H1 (cell line): ENCODE measurements at regions not wholly inside any gene's neighbourhood (a gene's known extent, or its start where the extent isn't known, plus 50 kb on each side); places are given as distances from the start of the nearest gene placed in this dataset.

Source experiments
- BCL11A ChIP-seq, 2 experiments: IDR thresholded peaks; one replicate each; pipeline ENCODE4 v1.6.1; 2011; ENCODE audit warnings: low read depth in 2 of 2, low read length in 2 of 2, mild to moderate bottlenecking in 2 of 2
- EP300 ChIP-seq, 2 experiments: IDR thresholded peaks; 1 replicate in 1 of 2; 2 replicates in 1 of 2; pipeline ENCODE4 v1.6.1; 2011 to 2012; ENCODE audit warnings: low read depth in 2 of 2, low read length in 2 of 2, mild to moderate bottlenecking in 2 of 2, borderline replicate concordance in 1 of 2, inconsistent platforms in 1 of 2, moderate library complexity in 1 of 2
- EZH2 ChIP-seq: fragments of 200-600 bp; sonication (generic); IDR thresholded peaks from 2 replicates; pipeline ENCODE4 v1.7.1; 2012; ENCODE audit warnings: low read depth, mild to moderate bottlenecking, moderate library complexity, low read length, inconsistent platforms; ENCODE audit not compliant: severe bottlenecking
- FOSL1 ChIP-seq: IDR thresholded peaks from 2 replicates; pipeline ENCODE4 v1.6.1; 2011; ENCODE audit warnings: mild to moderate bottlenecking, low read depth, low read length, moderate library complexity; ENCODE audit not compliant: insufficient read depth
- KDM4A ChIP-seq: IDR thresholded peaks from one replicate; pipeline ENCODE4 v1.7.1; 2012; ENCODE audit warnings: low read depth, mild to moderate bottlenecking, moderate library complexity, low read length, inconsistent platforms; ENCODE audit not compliant: severe bottlenecking
- PHF8 ChIP-seq: fragments of 200-600 bp; sonication (generic); conservative IDR thresholded peaks from 2 replicates; pipeline ENCODE4 v1.7.1; 2012; ENCODE audit warnings: low read depth, mild to moderate bottlenecking, inconsistent platforms, low read length, moderate library complexity
- RAD21 ChIP-seq, 2 experiments: IDR thresholded peaks in 1 of 2; conservative IDR thresholded peaks in 1 of 2; 2 replicates each; pipeline ENCODE4 v1.6.1; 2011; ENCODE audit warnings: low read depth in 2 of 2, low read length in 2 of 2, improper control_type of control experiment in 1 of 2, inconsistent platforms in 1 of 2, mild to moderate bottlenecking in 1 of 2, moderate library complexity in 1 of 2
- SAP30 ChIP-seq: fragments of 300-600 bp; sonication (generic); IDR thresholded peaks from 2 replicates; pipeline ENCODE4 v1.7.1; 2012; ENCODE audit warnings: low read length, moderate library complexity, mild to moderate bottlenecking, inconsistent platforms; ENCODE audit not compliant: insufficient read depth, insufficient replicate concordance
- TAF7 ChIP-seq: optimal IDR thresholded peaks from 2 replicates; pipeline ENCODE3; 2011; ENCODE audit warnings: low read depth, mild to moderate bottlenecking, inconsistent platforms, low read length, moderate library complexity, borderline replicate concordance
- TCF12 ChIP-seq: IDR thresholded peaks from 2 replicates; pipeline ENCODE4 v1.6.1; 2011; ENCODE audit warnings: low read depth, mild to moderate bottlenecking, low read length
- TF ChIP-seq, protein P1 (sequence below): fragments of 300-600 bp; sonication (generic); IDR thresholded peaks from 2 replicates; pipeline ENCODE4 v1.7.1; 2012; ENCODE audit warnings: low read length, moderate library complexity, mild to moderate bottlenecking, inconsistent platforms; ENCODE audit not compliant: insufficient replicate concordance

DNA sequence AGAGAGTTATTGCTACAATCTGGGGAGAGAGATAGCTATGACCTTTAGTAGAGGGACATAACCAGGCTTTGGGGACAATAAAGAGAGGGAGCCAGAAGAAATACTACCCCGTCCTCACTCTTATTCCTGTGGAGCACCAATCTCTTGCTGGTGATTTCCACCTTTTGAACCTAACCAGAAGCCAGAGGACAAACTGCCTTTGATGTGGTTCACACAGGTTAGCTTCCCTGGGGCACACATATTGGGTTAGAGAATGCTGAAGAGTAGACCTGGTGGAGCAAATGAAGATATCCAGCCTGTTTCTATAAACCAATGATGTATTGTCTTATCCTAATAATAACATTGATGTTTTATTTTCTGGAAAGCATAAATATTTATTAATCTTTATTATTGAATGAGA is 399.3 kb downstream of the HTR7 start (continued):
- TF ChIP-seq EP300 (IDR thresholded peaks at IDR 0.05; ENCODE audit: borderline replicate concordance in 1 of 2, low read depth in 2 of 2, low read length in 2 of 2) (no peak), BCL11A (IDR thresholded peaks at IDR 0.05; ENCODE audit: low read depth in 2 of 2, low read length in 2 of 2) (no peak), PHF8 (no peak), TCF12 (no peak), TAF7 (no peak), EZH2 (no peak), FOSL1 (no peak), SAP30 (no peak), KDM4A (no peak), RAD21 (IDR thresholded peaks at IDR 0.05 in 1 of 2, conservative IDR thresholded peaks at IDR 0.05 in 1 of 2; ENCODE audit: low read depth in 2 of 2, low read length in 2 of 2) (no peak)
- TF ChIP-seq, protein P1, sequence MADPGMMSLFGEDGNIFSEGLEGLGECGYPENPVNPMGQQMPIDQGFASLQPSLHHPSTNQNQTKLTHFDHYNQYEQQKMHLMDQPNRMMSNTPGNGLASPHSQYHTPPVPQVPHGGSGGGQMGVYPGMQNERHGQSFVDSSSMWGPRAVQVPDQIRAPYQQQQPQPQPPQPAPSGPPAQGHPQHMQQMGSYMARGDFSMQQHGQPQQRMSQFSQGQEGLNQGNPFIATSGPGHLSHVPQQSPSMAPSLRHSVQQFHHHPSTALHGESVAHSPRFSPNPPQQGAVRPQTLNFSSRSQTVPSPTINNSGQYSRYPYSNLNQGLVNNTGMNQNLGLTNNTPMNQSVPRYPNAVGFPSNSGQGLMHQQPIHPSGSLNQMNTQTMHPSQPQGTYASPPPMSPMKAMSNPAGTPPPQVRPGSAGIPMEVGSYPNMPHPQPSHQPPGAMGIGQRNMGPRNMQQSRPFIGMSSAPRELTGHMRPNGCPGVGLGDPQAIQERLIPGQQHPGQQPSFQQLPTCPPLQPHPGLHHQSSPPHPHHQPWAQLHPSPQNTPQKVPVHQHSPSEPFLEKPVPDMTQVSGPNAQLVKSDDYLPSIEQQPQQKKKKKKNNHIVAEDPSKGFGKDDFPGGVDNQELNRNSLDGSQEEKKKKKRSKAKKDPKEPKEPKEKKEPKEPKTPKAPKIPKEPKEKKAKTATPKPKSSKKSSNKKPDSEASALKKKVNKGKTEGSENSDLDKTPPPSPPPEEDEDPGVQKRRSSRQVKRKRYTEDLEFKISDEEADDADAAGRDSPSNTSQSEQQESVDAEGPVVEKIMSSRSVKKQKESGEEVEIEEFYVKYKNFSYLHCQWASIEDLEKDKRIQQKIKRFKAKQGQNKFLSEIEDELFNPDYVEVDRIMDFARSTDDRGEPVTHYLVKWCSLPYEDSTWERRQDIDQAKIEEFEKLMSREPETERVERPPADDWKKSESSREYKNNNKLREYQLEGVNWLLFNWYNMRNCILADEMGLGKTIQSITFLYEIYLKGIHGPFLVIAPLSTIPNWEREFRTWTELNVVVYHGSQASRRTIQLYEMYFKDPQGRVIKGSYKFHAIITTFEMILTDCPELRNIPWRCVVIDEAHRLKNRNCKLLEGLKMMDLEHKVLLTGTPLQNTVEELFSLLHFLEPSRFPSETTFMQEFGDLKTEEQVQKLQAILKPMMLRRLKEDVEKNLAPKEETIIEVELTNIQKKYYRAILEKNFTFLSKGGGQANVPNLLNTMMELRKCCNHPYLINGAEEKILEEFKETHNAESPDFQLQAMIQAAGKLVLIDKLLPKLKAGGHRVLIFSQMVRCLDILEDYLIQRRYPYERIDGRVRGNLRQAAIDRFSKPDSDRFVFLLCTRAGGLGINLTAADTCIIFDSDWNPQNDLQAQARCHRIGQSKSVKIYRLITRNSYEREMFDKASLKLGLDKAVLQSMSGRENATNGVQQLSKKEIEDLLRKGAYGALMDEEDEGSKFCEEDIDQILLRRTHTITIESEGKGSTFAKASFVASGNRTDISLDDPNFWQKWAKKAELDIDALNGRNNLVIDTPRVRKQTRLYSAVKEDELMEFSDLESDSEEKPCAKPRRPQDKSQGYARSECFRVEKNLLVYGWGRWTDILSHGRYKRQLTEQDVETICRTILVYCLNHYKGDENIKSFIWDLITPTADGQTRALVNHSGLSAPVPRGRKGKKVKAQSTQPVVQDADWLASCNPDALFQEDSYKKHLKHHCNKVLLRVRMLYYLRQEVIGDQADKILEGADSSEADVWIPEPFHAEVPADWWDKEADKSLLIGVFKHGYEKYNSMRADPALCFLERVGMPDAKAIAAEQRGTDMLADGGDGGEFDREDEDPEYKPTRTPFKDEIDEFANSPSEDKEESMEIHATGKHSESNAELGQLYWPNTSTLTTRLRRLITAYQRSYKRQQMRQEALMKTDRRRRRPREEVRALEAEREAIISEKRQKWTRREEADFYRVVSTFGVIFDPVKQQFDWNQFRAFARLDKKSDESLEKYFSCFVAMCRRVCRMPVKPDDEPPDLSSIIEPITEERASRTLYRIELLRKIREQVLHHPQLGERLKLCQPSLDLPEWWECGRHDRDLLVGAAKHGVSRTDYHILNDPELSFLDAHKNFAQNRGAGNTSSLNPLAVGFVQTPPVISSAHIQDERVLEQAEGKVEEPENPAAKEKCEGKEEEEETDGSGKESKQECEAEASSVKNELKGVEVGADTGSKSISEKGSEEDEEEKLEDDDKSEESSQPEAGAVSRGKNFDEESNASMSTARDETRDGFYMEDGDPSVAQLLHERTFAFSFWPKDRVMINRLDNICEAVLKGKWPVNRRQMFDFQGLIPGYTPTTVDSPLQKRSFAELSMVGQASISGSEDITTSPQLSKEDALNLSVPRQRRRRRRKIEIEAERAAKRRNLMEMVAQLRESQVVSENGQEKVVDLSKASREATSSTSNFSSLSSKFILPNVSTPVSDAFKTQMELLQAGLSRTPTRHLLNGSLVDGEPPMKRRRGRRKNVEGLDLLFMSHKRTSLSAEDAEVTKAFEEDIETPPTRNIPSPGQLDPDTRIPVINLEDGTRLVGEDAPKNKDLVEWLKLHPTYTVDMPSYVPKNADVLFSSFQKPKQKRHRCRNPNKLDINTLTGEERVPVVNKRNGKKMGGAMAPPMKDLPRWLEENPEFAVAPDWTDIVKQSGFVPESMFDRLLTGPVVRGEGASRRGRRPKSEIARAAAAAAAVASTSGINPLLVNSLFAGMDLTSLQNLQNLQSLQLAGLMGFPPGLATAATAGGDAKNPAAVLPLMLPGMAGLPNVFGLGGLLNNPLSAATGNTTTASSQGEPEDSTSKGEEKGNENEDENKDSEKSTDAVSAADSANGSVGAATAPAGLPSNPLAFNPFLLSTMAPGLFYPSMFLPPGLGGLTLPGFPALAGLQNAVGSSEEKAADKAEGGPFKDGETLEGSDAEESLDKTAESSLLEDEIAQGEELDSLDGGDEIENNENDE: no peak
